ENCODE measurements at regions not wholly inside any gene's neighbourhood (a gene's known extent, or its start where the extent isn't known, plus 50 kb on each side); places are given as distances from the start of the nearest gene placed in this dataset.

DNA sequence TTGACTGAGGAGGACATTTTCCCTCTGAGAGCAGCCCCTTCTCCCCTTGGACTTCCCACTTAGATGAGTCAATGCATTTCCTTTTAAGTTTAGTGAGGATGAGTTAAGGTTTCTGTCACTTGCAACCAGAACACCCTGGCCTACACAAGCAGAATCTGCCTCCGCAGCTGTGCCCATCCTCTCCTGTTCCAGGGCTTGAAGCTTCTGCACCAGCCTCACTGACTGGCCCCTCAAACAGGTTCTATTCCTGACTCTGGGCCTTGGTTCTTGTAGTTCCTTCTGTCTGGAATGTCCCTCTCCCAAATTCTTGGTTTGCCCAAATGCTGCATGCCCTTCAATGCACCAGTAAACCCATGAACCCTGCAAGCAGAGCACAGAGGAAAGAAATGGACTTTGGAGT, 394.4 kb downstream of the PTPRU start:
- RAD21 ChIA-PET (ENCODE audit: unreplicated experiment) = no interaction called here
- Histone ChIP-seq H3K4me1 (ENCODE audit: control insufficient read depth, insufficient read depth, low read length) (no peaks in the 10 kb centered on the region), H3K4me3 (no peak overlapping the region), H4K20me1 (ENCODE audit: control insufficient read depth, insufficient read depth) (no peaks in the 10 kb centered on the region), H2AFZ (ENCODE audit: control insufficient read depth, low read depth, low read length) (no peak overlapping the region), H3K9me3 (replicated peaks; ENCODE audit: control insufficient read depth, insufficient read depth, low read length) (no peaks in the 10 kb centered on the region), H3K79me2 (ENCODE audit: control insufficient read depth, insufficient read depth, low read length) (no peaks in the 10 kb centered on the region), H3K27ac (ENCODE audit: control insufficient read depth, insufficient read depth) (no peak overlapping the region), H3K36me3 (ENCODE audit: control insufficient read depth in 2 of 2, insufficient read depth in 2 of 2, low read length in 1 of 2) (no peaks in the 10 kb centered on the region), H3K4me2 (ENCODE audit: control insufficient read depth, insufficient read depth) (no peak overlapping the region), H3K27me3 (replicated peaks in 1 of 2; ENCODE audit: control insufficient read depth in 2 of 2, insufficient read depth in 2 of 2, low read length in 1 of 2) (peaks cover 2 to 5% of the 10 kb centered on the region in 2 experiments; a peak in 1 of 4 replicates), H3K9ac (ENCODE audit: control insufficient read depth, insufficient read depth, low read length) (no peak overlapping the region)
- CTCF ChIA-PET = no interaction called here
- ATAC-seq (no peak), DNase-seq (ENCODE audit: low read depth, low spot score) (no peak), FAIRE-seq (no peak)
- intact Hi-C loops (cut with micrococcal nuclease; ENCODE audit: unreplicated experiment) = no loop called here
- in situ Hi-C loops (cut with MboI) = no loop called here
- POLR2A ChIA-PET = no interaction called here
- SMC1A ChIA-PET (ENCODE audit: uncharacterized antibody, unreplicated experiment) = no interaction called here
- BruUV-seq (replicated peaks) = no TSS peak
- 65% methylated on average over 1 of the region's 1 CpG for WGBS (ENCODE audit: insufficient coverage, insufficient replicate concordance, low lambda C conversion rate, missing lambda C conversion rate)
- TF ChIP-seq SIX5 (IDR thresholded peaks at IDR 0.05; ENCODE audit: low read depth, low read length, severe bottlenecking) (no peak), MAX (IDR thresholded peaks at IDR 0.05; ENCODE audit: low read depth, low read length) (no peak), SUZ12 (IDR thresholded peaks at IDR 0.05; ENCODE audit: unreplicated experiment) (no peak), DPF2 (IDR thresholded peaks at IDR 0.05) (no peak), MXI1 (IDR thresholded peaks at IDR 0.05; ENCODE audit: low read depth, low read length) (no peak), LARP7 (IDR thresholded peaks at IDR 0.05) (no peak), GATAD2B (conservative IDR thresholded peaks at IDR 0.05; ENCODE audit: low read depth) (no peak), KAT2A (conservative IDR thresholded peaks at IDR 0.05; ENCODE audit: control insufficient read depth, low read depth, low read length) (no peak), ZNF687 (IDR thresholded peaks at IDR 0.05) (no peak), HCFC1 (IDR thresholded peaks at IDR 0.05; ENCODE audit: low read length) (no peak), FOS (IDR thresholded peaks at IDR 0.05; ENCODE audit: borderline replicate concordance, extremely low read depth, insufficient read length) (no peak)
- TF ChIP-seq, protein P1, sequence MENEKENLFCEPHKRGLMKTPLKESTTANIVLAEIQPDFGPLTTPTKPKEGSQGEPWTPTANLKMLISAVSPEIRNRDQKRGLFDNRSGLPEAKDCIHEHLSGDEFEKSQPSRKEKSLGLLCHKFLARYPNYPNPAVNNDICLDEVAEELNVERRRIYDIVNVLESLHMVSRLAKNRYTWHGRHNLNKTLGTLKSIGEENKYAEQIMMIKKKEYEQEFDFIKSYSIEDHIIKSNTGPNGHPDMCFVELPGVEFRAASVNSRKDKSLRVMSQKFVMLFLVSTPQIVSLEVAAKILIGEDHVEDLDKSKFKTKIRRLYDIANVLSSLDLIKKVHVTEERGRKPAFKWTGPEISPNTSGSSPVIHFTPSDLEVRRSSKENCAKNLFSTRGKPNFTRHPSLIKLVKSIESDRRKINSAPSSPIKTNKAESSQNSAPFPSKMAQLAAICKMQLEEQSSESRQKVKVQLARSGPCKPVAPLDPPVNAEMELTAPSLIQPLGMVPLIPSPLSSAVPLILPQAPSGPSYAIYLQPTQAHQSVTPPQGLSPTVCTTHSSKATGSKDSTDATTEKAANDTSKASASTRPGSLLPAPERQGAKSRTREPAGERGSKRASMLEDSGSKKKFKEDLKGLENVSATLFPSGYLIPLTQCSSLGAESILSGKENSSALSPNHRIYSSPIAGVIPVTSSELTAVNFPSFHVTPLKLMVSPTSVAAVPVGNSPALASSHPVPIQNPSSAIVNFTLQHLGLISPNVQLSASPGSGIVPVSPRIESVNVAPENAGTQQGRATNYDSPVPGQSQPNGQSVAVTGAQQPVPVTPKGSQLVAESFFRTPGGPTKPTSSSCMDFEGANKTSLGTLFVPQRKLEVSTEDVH (IDR thresholded peaks at IDR 0.05; ENCODE audit: low read depth, partially characterized antibody) = no peak
